ENCODE measurements at regions not wholly inside any gene's neighbourhood (a gene's known extent, or its start where the extent isn't known, plus 50 kb on each side); places are given as distances from the start of the nearest gene placed in this dataset.

GRCh38 chr17:71315568-71315967, 805.3 kb upstream of the SOX9 start:
- DNase-seq, result no peak

- no peak for DNase-seq
Observed at GRCh38 chr17:71316176-71316897, 804.5 kb upstream of the SOX9 start.

GRCh38 chr17:71320009-71320796, 800.6 kb upstream of the SOX9 start:
- no peak for DNase-seq

- no peak for DNase-seq
Observed at GRCh38 chr17:71325117-71325516, 795.7 kb upstream of the SOX9 start.

- DNase-seq, result no peak
Observed at GRCh38 chr17:71325886-71326285, 794.9 kb upstream of the SOX9 start.

GRCh38 chr17:71327376-71328059, 793.3 kb upstream of the SOX9 start:
- DNase-seq, result no peak

- DNase-seq, result no peak
Observed at GRCh38 chr17:71329310-71330098, 791.3 kb upstream of the SOX9 start.

- DNase-seq, result no peak
Observed at GRCh38 chr17:71330099-71330375, 790.8 kb upstream of the SOX9 start.

GRCh38 chr17:71331754-71332325, 789.0 kb upstream of the SOX9 start:
- DNase-seq, result no peak

GRCh38 chr17:71334048-71334751, 786.6 kb upstream of the SOX9 start:
- DNase-seq, result no peak

- DNase-seq, result no peak
Observed at GRCh38 chr17:71335212-71335611, 785.6 kb upstream of the SOX9 start.

GRCh38 chr17:71337938-71338337, 782.9 kb upstream of the SOX9 start:
- no peak for DNase-seq

- no peak for DNase-seq
Observed at GRCh38 chr17:71338396-71338795, 782.4 kb upstream of the SOX9 start.

GRCh38 chr17:71339206-71339605, 781.6 kb upstream of the SOX9 start:
- no peak for DNase-seq

- DNase-seq, result no peak
Observed at GRCh38 chr17:71342737-71343136, 778.1 kb upstream of the SOX9 start.

GRCh38 chr17:71349908-71350600, 770.8 kb upstream of the SOX9 start:
- DNase-seq, result no peak

- no peak for DNase-seq
Observed at GRCh38 chr17:71360301-71360700, 760.5 kb upstream of the SOX9 start.

- no peak for DNase-seq
Observed at GRCh38 chr17:71361656-71362450, 759.0 kb upstream of the SOX9 start.

- no peak for DNase-seq
Observed at GRCh38 chr17:71363661-71364060, 757.2 kb upstream of the SOX9 start.

GRCh38 chr17:71371809-71372208, 749.0 kb upstream of the SOX9 start:
- no peak for DNase-seq

- DNase-seq, result no peak
Observed at GRCh38 chr17:71375948-71376347, 744.9 kb upstream of the SOX9 start.
